ENCODE measurements at regions not wholly inside any gene's neighbourhood (a gene's known extent, or its start where the extent isn't known, plus 50 kb on each side); places are given as distances from the start of the nearest gene placed in this dataset.

DNA sequence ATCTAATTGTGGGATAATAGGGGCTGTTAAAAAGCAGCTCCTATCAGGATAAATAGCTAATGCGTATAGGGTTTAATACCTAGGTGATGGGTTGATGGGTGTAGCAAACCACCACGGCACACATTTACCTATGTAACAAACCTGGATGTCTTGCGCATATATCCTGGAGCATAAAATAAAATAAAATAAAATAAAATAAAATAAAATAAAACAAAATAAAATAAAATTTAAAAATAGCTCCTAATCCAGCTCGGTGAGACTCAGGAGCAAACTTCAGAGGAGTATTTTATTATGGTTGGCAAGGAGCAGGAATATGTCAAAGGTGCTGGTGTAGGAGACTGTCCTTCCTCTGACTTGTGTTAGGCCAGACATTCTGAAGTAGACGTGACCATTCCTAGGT lies 721.0 kb downstream of the BCL11B start:
- H3K4me3 ChIP-seq (ENCODE audit: low read depth, low read length): no peak overlapping the region
- no peak for DNase-seq (ENCODE audit: low read depth)
- TF ChIP-seq, protein P1, sequence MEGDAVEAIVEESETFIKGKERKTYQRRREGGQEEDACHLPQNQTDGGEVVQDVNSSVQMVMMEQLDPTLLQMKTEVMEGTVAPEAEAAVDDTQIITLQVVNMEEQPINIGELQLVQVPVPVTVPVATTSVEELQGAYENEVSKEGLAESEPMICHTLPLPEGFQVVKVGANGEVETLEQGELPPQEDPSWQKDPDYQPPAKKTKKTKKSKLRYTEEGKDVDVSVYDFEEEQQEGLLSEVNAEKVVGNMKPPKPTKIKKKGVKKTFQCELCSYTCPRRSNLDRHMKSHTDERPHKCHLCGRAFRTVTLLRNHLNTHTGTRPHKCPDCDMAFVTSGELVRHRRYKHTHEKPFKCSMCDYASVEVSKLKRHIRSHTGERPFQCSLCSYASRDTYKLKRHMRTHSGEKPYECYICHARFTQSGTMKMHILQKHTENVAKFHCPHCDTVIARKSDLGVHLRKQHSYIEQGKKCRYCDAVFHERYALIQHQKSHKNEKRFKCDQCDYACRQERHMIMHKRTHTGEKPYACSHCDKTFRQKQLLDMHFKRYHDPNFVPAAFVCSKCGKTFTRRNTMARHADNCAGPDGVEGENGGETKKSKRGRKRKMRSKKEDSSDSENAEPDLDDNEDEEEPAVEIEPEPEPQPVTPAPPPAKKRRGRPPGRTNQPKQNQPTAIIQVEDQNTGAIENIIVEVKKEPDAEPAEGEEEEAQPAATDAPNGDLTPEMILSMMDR (conservative IDR thresholded peaks at IDR 0.05; ENCODE audit: low read depth, low read length): no peak

DNA sequence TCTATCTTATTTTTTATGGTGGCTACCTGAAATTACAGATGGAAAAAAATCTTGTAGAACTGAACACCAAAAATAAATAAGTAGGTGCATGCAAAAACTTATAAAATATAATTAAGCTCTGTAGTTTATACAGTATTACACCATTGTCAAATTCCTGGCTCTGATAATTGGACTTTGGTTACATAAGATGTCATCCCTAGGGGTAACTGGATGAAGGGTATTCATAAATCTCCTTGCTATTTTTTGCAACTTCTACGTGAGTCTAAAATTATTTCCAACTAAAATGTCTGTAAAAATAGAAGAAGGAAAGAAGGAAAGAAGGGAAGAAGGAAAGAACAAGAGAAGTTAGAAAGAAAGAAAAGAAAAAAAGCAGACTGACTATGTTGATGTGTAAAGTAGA lies 716.6 kb downstream of the BCL11B start:
- TF ChIP-seq, protein P1 (conservative IDR thresholded peaks at IDR 0.05; ENCODE audit: low read depth, low read length): no peak
- H3K4me3 ChIP-seq (ENCODE audit: low read depth, low read length): no peak overlapping the region
- DNase-seq (ENCODE audit: low read depth): no peak

DNA sequence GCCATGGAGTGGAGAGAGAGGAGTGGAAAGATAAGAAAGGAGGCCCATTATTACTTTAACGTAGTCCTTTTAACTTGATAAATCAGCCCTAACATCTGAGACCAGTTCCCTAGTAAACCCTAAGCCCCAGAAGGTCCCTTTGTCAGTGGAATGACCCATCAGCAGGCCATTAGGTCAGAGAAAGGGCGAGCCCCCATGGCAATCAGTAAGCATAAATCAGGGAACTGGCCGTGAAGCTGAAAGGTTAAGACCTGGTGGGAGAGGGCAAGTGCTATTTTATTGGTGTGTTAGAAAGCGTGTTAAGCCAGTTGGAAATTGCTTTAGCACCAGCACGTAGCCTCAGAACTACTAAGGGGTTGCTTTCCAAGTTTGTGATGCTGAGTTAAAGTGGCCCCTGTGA lies 708.0 kb downstream of the BCL11B start:
- TF ChIP-seq, protein P1 (conservative IDR thresholded peaks at IDR 0.05; ENCODE audit: low read depth, low read length): no peak
- H3K4me3 ChIP-seq (ENCODE audit: low read depth, low read length): no peak overlapping the region
- no peak for DNase-seq (ENCODE audit: low read depth)

DNA sequence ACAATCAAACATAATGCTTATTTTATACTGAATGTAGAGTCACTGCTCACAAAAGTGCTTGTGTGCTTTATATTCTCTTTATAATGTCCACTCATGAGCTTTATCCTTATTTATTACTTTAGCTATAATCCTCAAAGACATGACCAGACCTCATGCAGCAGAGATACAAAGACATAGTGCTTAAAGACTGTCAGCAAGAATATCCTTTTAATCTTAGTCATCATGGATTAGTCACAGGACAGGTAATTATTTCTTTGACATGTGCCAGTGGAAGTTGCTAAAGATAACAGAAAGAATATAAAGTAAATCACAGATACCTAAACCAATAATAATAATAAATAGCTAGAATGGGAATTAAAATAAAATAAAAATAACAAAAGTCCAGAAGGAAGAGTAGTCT lies 707.5 kb downstream of the BCL11B start:
- DNase-seq (ENCODE audit: low read depth): no peak
- TF ChIP-seq, protein P1 (conservative IDR thresholded peaks at IDR 0.05; ENCODE audit: low read depth, low read length): no peak
- no peak overlapping the region for H3K4me3 ChIP-seq (ENCODE audit: low read depth, low read length)

DNA sequence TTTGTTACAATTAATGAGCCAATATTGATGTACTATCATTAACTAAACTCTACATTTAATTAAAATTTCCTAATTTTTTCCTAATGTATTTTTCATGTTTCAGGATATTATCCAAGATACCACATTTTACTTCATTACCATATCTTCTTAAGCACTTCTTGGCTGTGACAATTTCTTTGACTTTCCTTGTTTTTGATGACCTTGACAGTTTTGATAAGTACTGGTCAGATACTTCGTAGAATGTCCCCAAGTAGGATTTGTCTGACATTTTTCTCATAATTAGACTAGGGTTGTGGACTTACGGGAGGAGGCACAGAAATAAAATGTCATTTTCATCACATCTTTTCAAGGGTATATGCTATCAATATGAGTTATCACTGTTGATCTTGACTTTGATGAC lies 700.9 kb downstream of the BCL11B start:
- no peak for DNase-seq (ENCODE audit: low read depth)
- no peak overlapping the region for H3K4me3 ChIP-seq (ENCODE audit: low read depth, low read length)
- TF ChIP-seq, protein P1 (conservative IDR thresholded peaks at IDR 0.05; ENCODE audit: low read depth, low read length): no peak

DNA sequence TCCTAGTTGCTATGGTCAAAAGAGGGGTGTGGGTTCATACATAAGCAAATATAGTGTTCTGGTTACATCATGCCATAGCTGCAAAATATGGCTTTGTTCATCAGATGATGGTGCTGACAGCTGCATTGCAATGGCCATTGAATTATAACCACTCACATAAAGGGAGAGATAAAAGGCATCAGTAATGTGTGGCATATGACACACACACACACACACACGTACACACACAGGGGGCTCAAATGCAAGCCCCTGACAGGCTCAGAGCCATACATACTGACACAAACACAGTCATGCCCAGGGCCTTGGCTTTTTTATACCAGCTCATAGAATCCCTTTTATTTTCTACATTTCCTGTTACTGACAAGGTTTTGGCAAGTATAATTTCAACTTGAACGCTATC lies 698.9 kb downstream of the BCL11B start:
- TF ChIP-seq, protein P1 (conservative IDR thresholded peaks at IDR 0.05; ENCODE audit: low read depth, low read length): no peak
- no peak overlapping the region for H3K4me3 ChIP-seq (ENCODE audit: low read depth, low read length)
- no peak for DNase-seq (ENCODE audit: low read depth)

DNA sequence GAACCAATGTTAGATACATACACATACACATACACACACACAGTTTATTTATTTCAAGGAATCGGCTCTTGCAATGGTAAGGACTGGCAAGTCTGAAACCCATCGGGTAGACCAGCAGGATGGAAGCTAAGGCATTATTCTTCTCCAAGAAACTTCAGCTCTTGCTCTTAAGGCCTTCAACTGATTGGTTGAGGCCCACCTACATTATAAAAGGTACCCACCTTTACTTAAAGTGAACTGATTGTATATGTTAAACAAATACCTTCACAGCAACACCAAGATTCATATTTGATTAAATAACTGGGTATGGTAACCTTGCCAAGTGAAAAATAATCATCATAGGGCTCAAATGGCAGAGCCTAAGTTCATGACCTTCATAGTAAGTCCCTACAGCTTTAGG lies 695.5 kb downstream of the BCL11B start:
- H3K4me3 ChIP-seq (ENCODE audit: low read depth, low read length): no peak overlapping the region
- no peak for DNase-seq (ENCODE audit: low read depth)
- TF ChIP-seq, protein P1 (conservative IDR thresholded peaks at IDR 0.05; ENCODE audit: low read depth, low read length): no peak

All from epithelial cell of proximal tubule (primary cell).